Calu3 (cell line): ENCODE measurements at regions not wholly inside any gene's neighbourhood (a gene's known extent, or its start where the extent isn't known, plus 50 kb on each side); places are given as distances from the start of the nearest gene placed in this dataset.

Experiments
- BruUV-seq: library from RNA; stranded (reverse); fragments of 400-500 nt; replicated peaks from 2 replicates; lab custom pipeline; 2021; lab: Mats Ljungman, UMichigan
- CTCF ChIA-PET: fragments of 300-600 bp; sonication (Branson Sonifier 250); formaldehyde crosslinking; loops from one replicate; lab custom pipeline; 2022; ENCODE audit warnings: antibody characterized with exemption; lab: Charles Lee
- DNase-seq: peaks from one replicate; pipeline ENCODE4 v3.0.0; 2022
- H3K27ac Mint-ChIP-seq: one replicate; pipeline ENCODE4 v1.8.0; 2022; ENCODE audit warnings: mixed read lengths; ENCODE audit not compliant: unreplicated experiment
- H3K27me3 Mint-ChIP-seq: one replicate; pipeline ENCODE4 v1.8.0; 2022; ENCODE audit warnings: mixed read lengths; ENCODE audit not compliant: unreplicated experiment
- H3K36me3 Mint-ChIP-seq: one replicate; pipeline ENCODE4 v1.8.0; 2022; ENCODE audit warnings: mild to moderate bottlenecking, moderate library complexity, mixed read lengths; ENCODE audit not compliant: insufficient read depth, unreplicated experiment
- H3K4me1 Mint-ChIP-seq: one replicate; pipeline ENCODE4 v1.8.0; 2022; ENCODE audit warnings: mild to moderate bottlenecking, low read depth, mixed read lengths; ENCODE audit not compliant: unreplicated experiment
- H3K4me3 Mint-ChIP-seq: one replicate; pipeline ENCODE4 v1.8.0; 2022; ENCODE audit warnings: mild to moderate bottlenecking, low read depth, moderate library complexity, mixed read lengths; ENCODE audit not compliant: unreplicated experiment
- H3K9me3 Mint-ChIP-seq: one replicate; pipeline ENCODE4 v1.8.0; 2022; ENCODE audit warnings: low read depth, mixed read lengths; ENCODE audit not compliant: unreplicated experiment
- CTCF ChIP-seq: fragments of 200-600 bp; IDR thresholded peaks from one replicate; pipeline ENCODE4 v1.8.0; 2022; ENCODE audit warnings: antibody characterized with exemption; ENCODE audit not compliant: unreplicated experiment
- intact Hi-C: fragments of 100-400 bp; cut with micrococcal nuclease; formaldehyde crosslinking; loops from one replicate; pipeline ENCODE4 v1.10.0; 2022; ENCODE audit not compliant: unreplicated experiment

DNA sequence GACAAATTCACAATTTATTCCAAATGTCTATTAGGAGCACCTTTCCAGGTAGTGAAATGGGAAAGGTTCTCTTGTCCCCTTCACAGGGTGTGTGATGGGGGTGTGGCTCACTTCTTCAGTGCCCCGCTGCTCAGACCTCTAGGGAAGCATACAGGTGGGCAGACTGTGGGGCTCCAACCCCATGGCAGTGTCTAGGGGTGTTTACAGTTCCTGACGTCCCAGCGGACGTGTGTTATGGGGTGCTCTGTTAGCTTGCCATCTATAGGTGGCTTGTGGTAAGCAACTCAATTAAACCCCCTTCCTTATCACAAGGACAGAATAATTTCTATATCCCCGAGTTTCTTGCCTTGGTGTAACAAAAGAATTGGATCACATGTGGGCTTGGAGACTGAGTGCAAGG lies 67.4 kb upstream of the SPINK5 start:
- no peak overlapping the region for H3K27ac Mint-ChIP-seq
- BruUV-seq = no TSS peak
- no peak for TF ChIP-seq CTCF
- intact Hi-C loops = no loop called here
- CTCF ChIA-PET = no interaction called here
- H3K4me1 Mint-ChIP-seq = no peaks in the 10 kb centered on the region
- H3K27me3 Mint-ChIP-seq = no peaks in the 10 kb centered on the region
- H3K4me3 Mint-ChIP-seq = no peak overlapping the region
- no peaks in the 10 kb centered on the region for H3K36me3 Mint-ChIP-seq
- DNase-seq = no peak
- H3K9me3 Mint-ChIP-seq = peaks cover 10% of the 10 kb centered on the region

DNA sequence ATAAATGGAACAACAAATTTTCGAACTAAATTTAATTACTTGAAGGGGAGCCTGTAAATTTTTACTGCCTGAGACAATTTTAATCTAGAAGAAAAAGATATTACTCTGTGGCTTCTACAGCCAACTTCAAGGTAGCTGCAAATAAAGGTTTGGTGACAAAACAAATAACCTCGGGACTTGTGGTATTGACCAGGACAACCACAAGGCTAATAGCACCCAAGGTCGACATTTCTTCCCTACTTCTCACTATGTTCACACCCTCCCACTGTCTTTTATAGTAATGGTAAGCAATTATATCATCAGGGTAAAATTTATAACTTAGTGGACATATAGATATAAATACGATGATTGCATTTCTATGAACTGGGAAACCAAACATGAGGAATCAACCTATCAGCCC lies 67.9 kb upstream of the SPINK5 start:
- TF ChIP-seq CTCF = no peak
- H3K36me3 Mint-ChIP-seq = no peaks in the 10 kb centered on the region
- no peak overlapping the region for H3K4me3 Mint-ChIP-seq
- peaks cover 10% of the 10 kb centered on the region for H3K9me3 Mint-ChIP-seq
- BruUV-seq = no TSS peak
- intact Hi-C loops = no loop called here
- H3K27me3 Mint-ChIP-seq = no peaks in the 10 kb centered on the region
- no peak overlapping the region for H3K27ac Mint-ChIP-seq
- CTCF ChIA-PET = no interaction called here
- no peak for DNase-seq
- no peaks in the 10 kb centered on the region for H3K4me1 Mint-ChIP-seq

- Mint-ChIP-seq H3K9me3 (no peaks in the 10 kb centered on the region), H3K27me3 (no peaks in the 10 kb centered on the region), H3K36me3 (no peaks in the 10 kb centered on the region), H3K4me1 (peaks cover 23% of the 10 kb centered on the region), H3K27ac (no peak overlapping the region), H3K4me3 (no peak overlapping the region)
- intact Hi-C loops = no loop called here
- no peak for DNase-seq
- no peak for TF ChIP-seq CTCF
- no TSS peak for BruUV-seq
- CTCF ChIA-PET = interaction anchor here (1.5 kb wide), 1 partner anchor 22 kb away, joined by 3 read pairs; no protein-coding TSS in a partner anchor
These were observed 73.8 kb upstream of the SPINK5 start for GRCh38 chr5:147989994-147990393.

GRCh38 chr5:147989239-147989638 lies 74.5 kb upstream of the SPINK5 start:
- Mint-ChIP-seq H3K27me3 (no peaks in the 10 kb centered on the region), H3K27ac (no peak overlapping the region), H3K9me3 (no peaks in the 10 kb centered on the region), H3K4me3 (no peak overlapping the region), H3K36me3 (no peaks in the 10 kb centered on the region), H3K4me1 (peaks cover 26% of the 10 kb centered on the region)
- TF ChIP-seq CTCF = no peak
- CTCF ChIA-PET = interaction anchor here (1.5 kb wide), 1 partner anchor 22 kb away, joined by 3 read pairs; no protein-coding TSS in a partner anchor
- DNase-seq = no peak
- intact Hi-C loops = no loop called here
- BruUV-seq = no TSS peak
